ENCODE measurements at regions not wholly inside any gene's neighbourhood (a gene's known extent, or its start where the extent isn't known, plus 50 kb on each side); places are given as distances from the start of the nearest gene placed in this dataset.

- TF ChIP-seq POLR2AphosphoS5 (IDR thresholded peaks at IDR 0.05) (no peak), CTCF (IDR thresholded peaks at IDR 0.05) (no peak)
Observed at GRCh38 chr22:48688366-48688765, 1139.3 kb downstream of the BRD1 start.
